ENCODE measurements at regions not wholly inside any gene's neighbourhood (a gene's known extent, or its start where the extent isn't known, plus 50 kb on each side); places are given as distances from the start of the nearest gene placed in this dataset.

- no peak for TF ChIP-seq STAT6 (CRISPR knock-in tag; conservative IDR thresholded peaks at IDR 0.05; ENCODE audit: low read depth)
- no peak for TF ChIP-seq MXD4 (CRISPR knock-in tag; IDR thresholded peaks at IDR 0.05; ENCODE audit: borderline replicate concordance)
- DNase-seq (ENCODE audit: low spot score) (no peak), ATAC-seq (peak; percentile 58; the same call in 1 of the 2 replicates)
- H3K27ac Mint-ChIP-seq, result no peak overlapping the region
- no peak overlapping the region for H3K4me3 Mint-ChIP-seq
- H3K4me1 Mint-ChIP-seq, result no peaks in the 10 kb centered on the region
- POLR2A ChIA-PET, result no interaction called here
- no peaks in the 10 kb centered on the region; the same call in 1 of the 2 replicates for H3K27me3 Mint-ChIP-seq (ENCODE audit: low read depth)
- CTCF ChIA-PET, result interaction anchor here (0.8 to 1.0 kb wide), 2 partner anchors 18 to 46 kb away, joined by 3 to 4 read pairs; no protein-coding TSS in a partner anchor
- peaks cover 3% of the 10 kb centered on the region; the same call in 1 of the 2 replicates for H3K36me3 Mint-ChIP-seq
- H3K9me3 Mint-ChIP-seq, result peaks cover 7% of the 10 kb centered on the region; the same call in 1 of the 2 replicates
Observed at GRCh38 chr3:63142681-63143080, 135.4 kb upstream of the SYNPR start.

GRCh38 chr3:63146154-63146553 lies 132.0 kb upstream of the SYNPR start:
- Mint-ChIP-seq H3K4me3 (no peak overlapping the region), H3K4me1 (no peaks in the 10 kb centered on the region), H3K36me3 (no peaks in the 10 kb centered on the region), H3K27me3 (ENCODE audit: low read depth) (no peaks in the 10 kb centered on the region; the same call in 1 of the 2 replicates), H3K9me3 (peaks cover 4% of the 10 kb centered on the region; the same call in 1 of the 2 replicates), H3K27ac (no peak overlapping the region)
- no peak for DNase-seq (ENCODE audit: low spot score)
- no peak for ATAC-seq
- POLR2A ChIA-PET, result no interaction called here
- CTCF ChIA-PET, result interaction anchor here (1.2 kb wide), 1 partner anchor 273 kb away, joined by 5 read pairs; no protein-coding TSS in a partner anchor
- TF ChIP-seq RORB (CRISPR knock-in tag; IDR thresholded peaks at IDR 0.05) (no peak), CREB1 (CRISPR knock-in tag; IDR thresholded peaks at IDR 0.05) (no peak), CREM (CRISPR knock-in tag; IDR thresholded peaks at IDR 0.05) (no peak), GTF2I (CRISPR knock-in tag; conservative IDR thresholded peaks at IDR 0.05) (no peak), ZMAT4 (CRISPR knock-in tag; IDR thresholded peaks at IDR 0.05) (no peak), ATF1 (CRISPR knock-in tag; IDR thresholded peaks at IDR 0.05) (no peak), ETV6 (CRISPR knock-in tag; IDR thresholded peaks at IDR 0.05) (no peak), AR (CRISPR knock-in tag; IDR thresholded peaks at IDR 0.05) (no peak), ESRRA (CRISPR knock-in tag; IDR thresholded peaks at IDR 0.05; ENCODE audit: borderline replicate concordance) (no peak), MYBL2 (CRISPR knock-in tag; IDR thresholded peaks at IDR 0.05) (no peak), NR2C2 (CRISPR knock-in tag; IDR thresholded peaks at IDR 0.05) (no peak), CDX4 (CRISPR knock-in tag; IDR thresholded peaks at IDR 0.05; ENCODE audit: borderline replicate concordance) (no peak), ZNF425 (CRISPR knock-in tag; conservative IDR thresholded peaks at IDR 0.05) (no peak), ZBTB21 (CRISPR knock-in tag; IDR thresholded peaks at IDR 0.05; ENCODE audit: borderline replicate concordance) (no peak), ARID4B (CRISPR knock-in tag; IDR thresholded peaks at IDR 0.05; ENCODE audit: borderline replicate concordance) (no peak), ZNF423 (CRISPR knock-in tag; IDR thresholded peaks at IDR 0.05) (no peak), NFYB (CRISPR knock-in tag; conservative IDR thresholded peaks at IDR 0.05; ENCODE audit: low read depth) (no peak), PREB (CRISPR knock-in tag; IDR thresholded peaks at IDR 0.05; ENCODE audit: borderline replicate concordance) (no peak)
